ENCODE measurements at regions not wholly inside any gene's neighbourhood (a gene's known extent, or its start where the extent isn't known, plus 50 kb on each side); places are given as distances from the start of the nearest gene placed in this dataset.
A peak's percentile ranks its signal among the peaks of the same experiment; 100 is the strongest.

DNA sequence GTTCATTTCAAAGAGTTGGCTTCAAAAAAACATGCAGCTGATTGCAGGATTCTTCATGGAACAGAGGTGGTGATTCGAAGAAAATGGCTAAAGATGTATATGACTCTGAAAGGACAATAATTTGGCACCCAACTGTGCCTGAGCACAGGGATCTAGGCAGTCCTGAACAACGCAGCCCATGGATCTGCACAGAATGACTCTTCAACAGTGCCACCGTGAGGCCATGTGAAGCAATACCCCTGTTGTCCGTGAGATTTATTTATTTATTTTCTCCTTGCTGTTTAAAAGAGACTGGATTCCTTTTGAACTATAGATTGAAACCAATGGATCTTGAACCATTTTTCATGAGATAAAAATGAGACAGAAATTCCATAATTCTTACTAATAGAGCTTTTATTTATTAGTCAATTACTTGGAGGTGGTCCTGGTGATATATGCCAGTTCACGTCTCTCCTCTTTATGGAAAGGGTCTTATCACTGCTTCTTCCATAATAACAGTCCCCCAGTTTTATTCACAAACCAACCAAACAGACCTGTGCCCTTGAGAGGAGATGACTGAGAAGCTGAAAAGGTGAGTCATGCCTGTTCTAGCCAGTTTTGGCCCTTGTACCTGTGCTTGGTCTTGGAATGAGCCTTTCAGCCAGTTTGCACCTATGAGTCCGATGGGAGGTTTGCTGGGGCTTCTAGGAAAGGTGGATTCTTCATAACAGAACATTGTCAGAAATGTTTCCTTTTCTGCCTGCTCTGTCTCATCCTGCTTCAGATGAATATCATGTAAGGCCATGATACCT is 1598.3 kb downstream of the AACS start:
- TF ChIP-seq GATA3 (IDR thresholded peaks at IDR 0.05; ENCODE audit: low read depth, low read length) (no peak), GATA2 (IDR thresholded peaks at IDR 0.05; ENCODE audit: low read depth, low read length) (no peak)

DNA sequence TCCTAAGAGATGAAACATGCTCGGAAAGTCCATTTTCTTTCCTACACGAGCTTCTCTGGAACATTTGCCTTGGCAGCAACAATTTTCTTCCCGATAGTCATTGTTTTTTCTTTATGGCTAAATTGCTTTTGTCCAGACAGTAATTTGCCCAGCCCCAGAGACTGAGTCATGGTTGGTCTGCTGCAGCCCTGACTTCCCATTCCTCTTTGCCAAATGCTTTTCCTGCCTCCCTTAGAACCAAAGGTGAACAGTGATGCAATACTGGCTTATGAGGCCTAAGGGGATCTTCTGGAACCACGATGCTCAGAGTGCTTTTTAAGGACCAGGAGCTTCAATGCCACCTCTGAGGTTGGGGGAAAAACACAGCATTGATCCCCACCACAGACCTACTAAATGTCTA is 1599.6 kb upstream of the TMEM132C start:
- TF ChIP-seq GATA2 (IDR thresholded peaks at IDR 0.05; ENCODE audit: low read depth, low read length) (no peak), GATA3 (IDR thresholded peaks at IDR 0.05; ENCODE audit: low read depth, low read length) (no peak)

DNA sequence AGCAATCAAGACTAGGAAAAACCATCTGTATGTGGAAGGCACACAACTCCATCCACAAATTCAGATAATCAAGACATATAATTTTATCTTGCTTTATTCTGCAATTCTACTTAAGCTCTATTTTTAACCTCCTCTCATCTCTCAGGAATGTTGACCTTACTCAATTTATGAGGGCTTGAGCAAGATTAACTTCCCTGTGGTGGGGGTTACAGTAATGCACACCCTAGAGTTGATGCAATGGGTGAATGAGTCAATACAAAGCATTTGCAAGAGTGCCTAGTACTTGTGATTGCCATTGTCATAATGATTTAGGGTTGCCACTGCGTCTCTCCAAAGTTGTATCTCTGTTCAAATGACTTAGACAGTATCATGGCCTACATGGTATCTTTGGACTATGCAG is 1598.4 kb upstream of the TMEM132C start:
- TF ChIP-seq GATA2 (IDR thresholded peaks at IDR 0.05; ENCODE audit: low read depth, low read length) (no peak), GATA3 (IDR thresholded peaks at IDR 0.05; ENCODE audit: low read depth, low read length) (no peak)

- TF ChIP-seq GATA2 (IDR thresholded peaks at IDR 0.05; ENCODE audit: low read depth, low read length) (no peak), GATA3 (IDR thresholded peaks at IDR 0.05; ENCODE audit: low read depth, low read length) (no peak)
Measured at GRCh38 chr12:126668961-126669360, 1598.0 kb upstream of the TMEM132C start.

DNA sequence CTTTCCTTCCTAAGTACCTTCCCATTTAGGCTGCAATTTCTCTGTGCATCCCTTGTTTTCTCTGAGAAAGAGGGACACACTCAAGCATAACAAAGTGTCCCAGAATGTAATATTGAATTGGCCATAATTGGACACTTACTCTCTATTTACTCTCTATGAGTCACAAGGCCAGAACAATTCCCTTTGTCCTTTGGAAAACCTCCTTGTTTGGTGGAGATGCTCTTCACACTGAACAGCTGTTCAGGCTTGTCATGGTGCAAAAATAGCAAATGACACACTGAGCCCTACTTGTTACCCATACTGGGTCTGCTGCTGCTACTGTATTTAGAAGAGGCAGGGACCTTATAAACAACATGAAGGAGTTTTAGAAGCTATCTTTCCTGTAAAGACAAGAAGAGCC is 1590.5 kb upstream of the TMEM132C start:
- TF ChIP-seq GATA3 (IDR thresholded peaks at IDR 0.05; ENCODE audit: low read depth, low read length) (no peak), GATA2 (IDR thresholded peaks at IDR 0.05; ENCODE audit: low read depth, low read length) (no peak)

DNA sequence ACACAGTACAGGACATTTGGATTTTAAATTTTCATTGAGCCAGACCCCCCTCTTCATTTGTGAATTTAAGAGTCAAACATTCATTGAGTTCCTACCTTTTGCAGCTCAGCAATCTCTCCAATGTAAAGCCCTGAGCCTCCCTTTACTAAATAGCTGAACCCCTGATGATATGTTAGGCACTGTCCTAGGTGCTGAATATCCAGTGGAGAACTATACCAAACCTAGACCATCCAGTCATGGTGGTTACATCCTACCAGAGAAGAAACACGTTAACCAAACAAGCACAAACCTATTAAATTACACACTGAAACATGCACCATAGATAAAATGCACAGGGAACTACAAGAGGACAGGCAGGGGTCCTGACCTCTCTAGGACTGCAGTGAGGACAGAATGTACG is 1585.3 kb upstream of the TMEM132C start:
- no peak for TF ChIP-seq GATA2 (IDR thresholded peaks at IDR 0.05; ENCODE audit: low read depth, low read length)

- TF ChIP-seq GATA3 (IDR thresholded peaks at IDR 0.05; ENCODE audit: low read depth, low read length), result no peak
- TF ChIP-seq GATA2 (IDR thresholded peaks at IDR 0.05; ENCODE audit: low read depth, low read length), result no peak
Measured at GRCh38 chr12:126684703-126685102, 1582.3 kb upstream of the TMEM132C start.

GRCh38 chr12:126685636-126686035 is 1581.3 kb upstream of the TMEM132C start:
- TF ChIP-seq GATA3 (IDR thresholded peaks at IDR 0.05; ENCODE audit: low read depth, low read length) (no peak), GATA2 (IDR thresholded peaks at IDR 0.05; ENCODE audit: low read depth, low read length) (no peak)

- TF ChIP-seq GATA2 (IDR thresholded peaks at IDR 0.05; ENCODE audit: low read depth, low read length) (no peak), GATA3 (IDR thresholded peaks at IDR 0.05; ENCODE audit: low read depth, low read length) (no peak)
Measured at GRCh38 chr12:126688556-126688955, 1578.4 kb upstream of the TMEM132C start.

DNA sequence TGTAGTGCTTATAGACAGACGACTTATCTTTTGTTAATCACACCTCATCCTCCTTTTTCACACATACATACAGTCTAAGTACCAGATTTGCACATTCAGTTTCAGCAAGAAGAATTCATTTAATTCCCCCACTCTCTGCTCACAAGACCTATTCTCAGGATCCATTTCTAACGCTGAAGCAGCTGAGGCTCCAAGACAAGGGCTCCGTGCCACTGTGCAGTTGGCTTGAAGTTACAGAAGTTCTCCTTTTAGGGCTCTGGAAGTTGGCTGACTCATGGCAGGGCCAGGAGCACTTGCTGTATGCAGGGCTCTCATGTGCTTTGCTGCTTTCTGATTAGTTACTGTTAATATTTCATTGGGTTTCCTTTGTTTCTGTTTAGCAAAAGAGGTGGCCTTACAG is 1566.9 kb upstream of the TMEM132C start:
- TF ChIP-seq GATA2 (IDR thresholded peaks at IDR 0.05; ENCODE audit: low read depth, low read length), result no peak
- TF ChIP-seq GATA3 (IDR thresholded peaks at IDR 0.05; ENCODE audit: low read depth, low read length), result no peak

GRCh38 chr12:126704609-126705008 is 1562.4 kb upstream of the TMEM132C start:
- TF ChIP-seq GATA2 (IDR thresholded peaks at IDR 0.05; ENCODE audit: low read depth, low read length) (no peak), GATA3 (IDR thresholded peaks at IDR 0.05; ENCODE audit: low read depth, low read length) (no peak)

DNA sequence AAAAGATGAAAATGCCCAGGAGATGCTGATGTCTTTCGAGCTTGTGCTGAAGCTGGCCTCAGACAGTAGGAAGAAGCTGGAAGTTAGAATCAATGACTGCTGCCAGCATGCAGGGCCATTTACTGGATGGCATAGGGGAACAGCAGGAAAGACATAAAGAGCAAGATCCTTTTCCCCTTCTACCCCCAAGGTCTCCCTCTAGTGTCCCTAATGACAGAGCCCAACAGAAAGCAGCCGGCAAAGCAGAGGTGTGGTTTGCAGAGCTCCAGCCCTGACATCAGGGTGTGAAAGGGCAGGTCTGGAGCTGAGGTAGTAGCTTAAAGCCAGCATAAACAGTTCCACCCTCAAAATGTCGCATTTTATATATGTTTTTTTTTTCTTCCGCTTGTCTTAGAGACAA is 1560.7 kb upstream of the TMEM132C start:
- TF ChIP-seq GATA3 (IDR thresholded peaks at IDR 0.05; ENCODE audit: low read depth, low read length), result no peak
- TF ChIP-seq GATA2 (IDR thresholded peaks at IDR 0.05; ENCODE audit: low read depth, low read length), result no peak

- TF ChIP-seq GATA3 (IDR thresholded peaks at IDR 0.05; ENCODE audit: low read depth, low read length) (0 out of 2 replicates have a peak, but pooled peaks have one; percentile 17), GATA2 (IDR thresholded peaks at IDR 0.05; ENCODE audit: low read depth, low read length) (peak; percentile 82)
Measured at GRCh38 chr12:126708492-126708896, 1558.5 kb upstream of the TMEM132C start.

DNA sequence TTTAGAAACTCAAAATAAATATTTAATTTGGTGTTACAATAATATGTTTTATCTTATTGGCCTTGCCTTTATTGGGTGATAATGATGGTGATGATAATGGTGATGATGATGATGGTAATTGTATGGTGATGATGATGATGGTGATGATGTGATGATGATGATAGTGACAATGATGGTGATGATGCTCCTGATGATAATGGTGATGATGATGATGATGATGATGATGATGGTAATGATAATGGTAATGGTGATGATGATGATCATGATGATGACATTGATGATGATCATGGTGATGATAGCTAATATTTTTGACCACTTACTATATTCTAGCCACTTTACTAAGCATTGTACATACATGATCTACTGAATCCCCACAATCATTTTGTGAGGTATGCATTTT is 1548.6 kb upstream of the TMEM132C start:
- no peak for TF ChIP-seq GATA3 (IDR thresholded peaks at IDR 0.05; ENCODE audit: low read depth, low read length)
- no peak for TF ChIP-seq GATA2 (IDR thresholded peaks at IDR 0.05; ENCODE audit: low read depth, low read length)

- no peak for TF ChIP-seq GATA2 (IDR thresholded peaks at IDR 0.05; ENCODE audit: low read depth, low read length)
Measured at GRCh38 chr12:126719912-126720705, 1546.9 kb upstream of the TMEM132C start.

All from SH-SY5Y (cell line).